T-helper 17 cell (primary cell): ENCODE measurements at regions not wholly inside any gene's neighbourhood (a gene's known extent, or its start where the extent isn't known, plus 50 kb on each side); places are given as distances from the start of the nearest gene placed in this dataset.
"Not testable (repeated sequence)": the region's sequence is repeated elsewhere in the genome, so short reads cannot be mapped to it uniquely, and the experiment has no call there.

Source experiments
- ATAC-seq: fragments of 150-1000 bp; cut with Tn5 transposase; 2 replicates; pipeline ENCODE4 v1.10.0; 2021; ENCODE audit warnings: mild to moderate bottlenecking, moderate library complexity
- DNase-seq, 3 donors: peaks; one replicate each; pipeline versions ENCODE4 v3.0.0 to v3.0.0-alpha.2; 2020 to 2021
- H3K9me3 ChIP-seq: one replicate; pipeline ENCODE4 v1.7.0; 2013; ENCODE audit warnings: low read length, mild to moderate bottlenecking; ENCODE audit not compliant: control insufficient read depth, poor library complexity, severe bottlenecking
- H3K27ac Mint-ChIP-seq: one replicate; pipeline ENCODE4 v1.8.0; 2022; ENCODE audit warnings: mild to moderate bottlenecking, moderate library complexity, mixed read lengths
- H3K27me3 Mint-ChIP-seq: one replicate; pipeline ENCODE4 v1.8.0; 2022; ENCODE audit warnings: mixed read lengths
- H3K36me3 Mint-ChIP-seq: one replicate; pipeline ENCODE4 v1.8.0; 2022; ENCODE audit warnings: low read depth, mixed read lengths
- H3K4me1 Mint-ChIP-seq: one replicate; pipeline ENCODE4 v1.8.0; 2022; ENCODE audit warnings: mild to moderate bottlenecking, mixed read lengths
- H3K4me3 Mint-ChIP-seq: one replicate; pipeline ENCODE4 v1.8.0; 2022; ENCODE audit warnings: mild to moderate bottlenecking, moderate library complexity, mixed read lengths

- peaks cover 4% of the 10 kb centered on the region for H3K9me3 ChIP-seq
- H3K4me1 Mint-ChIP-seq: no peaks in the 10 kb centered on the region
- ATAC-seq: no peak
- H3K27ac Mint-ChIP-seq: no peak overlapping the region
- H3K4me3 Mint-ChIP-seq: no peak overlapping the region
- H3K27me3 Mint-ChIP-seq: no peaks in the 10 kb centered on the region
- DNase-seq: no peak
- no peaks in the 10 kb centered on the region for H3K36me3 Mint-ChIP-seq
Observed at GRCh38 chr13:69264362-69265334, 843.0 kb upstream of the ATXN8OS start.

DNA sequence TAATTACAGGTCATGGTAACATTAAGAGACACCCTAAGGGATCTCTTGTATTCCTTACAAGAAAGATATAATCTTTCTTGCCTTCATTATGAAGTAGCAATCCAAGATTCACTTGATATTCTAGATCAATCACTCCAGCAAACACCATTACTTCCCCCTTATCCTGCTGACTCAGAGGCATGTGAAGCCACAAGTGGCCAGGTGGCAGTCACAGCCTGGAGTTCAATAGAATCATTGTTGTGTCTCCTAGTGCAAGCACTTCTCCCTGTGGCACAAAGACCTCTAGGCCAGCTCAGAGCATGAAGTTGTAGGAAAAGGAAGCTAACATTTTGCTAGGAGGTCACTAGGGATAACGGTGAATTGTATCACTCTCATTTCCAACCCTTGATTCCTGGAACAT is 864.3 kb upstream of the ATXN8OS start:
- no peaks in the 10 kb centered on the region for H3K4me1 Mint-ChIP-seq
- peaks cover 2% of the 10 kb centered on the region for H3K9me3 ChIP-seq
- DNase-seq (no peak), ATAC-seq (no peak)
- no peak overlapping the region for H3K4me3 Mint-ChIP-seq
- H3K27me3 Mint-ChIP-seq: no peaks in the 10 kb centered on the region
- no peaks in the 10 kb centered on the region for H3K36me3 Mint-ChIP-seq
- H3K27ac Mint-ChIP-seq: no peak overlapping the region

DNA sequence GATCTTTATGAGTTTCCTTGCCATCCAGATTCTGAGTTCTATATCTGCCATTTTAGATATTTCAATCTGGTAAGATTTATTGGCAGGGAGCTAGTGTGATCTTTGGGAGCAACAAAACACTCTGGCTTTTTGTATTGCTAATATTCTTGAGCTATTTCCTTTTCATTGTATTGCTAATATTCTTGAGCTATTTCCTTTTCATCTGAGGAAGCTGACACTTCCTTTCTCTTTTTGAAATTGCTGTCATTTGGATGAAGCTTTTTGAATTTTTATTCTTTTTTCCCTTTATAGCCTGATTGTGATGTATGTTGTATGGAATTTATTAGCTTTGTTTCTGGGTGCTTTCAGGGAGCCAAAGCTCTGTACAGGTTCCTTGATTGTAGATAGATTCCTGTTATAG is 873.5 kb upstream of the ATXN8OS start:
- Mint-ChIP-seq H3K4me1 (no peaks in the 10 kb centered on the region), H3K27me3 (no peaks in the 10 kb centered on the region), H3K4me3 (no peak overlapping the region), H3K36me3 (no peaks in the 10 kb centered on the region), H3K27ac (no peak overlapping the region)
- ATAC-seq (no peak), DNase-seq (no peak)
- H3K9me3 ChIP-seq: no peaks in the 10 kb centered on the region

- no peak overlapping the region for H3K27ac Mint-ChIP-seq
- H3K36me3 Mint-ChIP-seq: no peaks in the 10 kb centered on the region
- no peaks in the 10 kb centered on the region for H3K9me3 ChIP-seq
- no peak overlapping the region for H3K4me3 Mint-ChIP-seq
- no peaks in the 10 kb centered on the region for H3K27me3 Mint-ChIP-seq
- ATAC-seq (no peak), DNase-seq (no peak)
- no peaks in the 10 kb centered on the region for H3K4me1 Mint-ChIP-seq
Observed at GRCh38 chr13:69226427-69226826, 881.2 kb upstream of the ATXN8OS start.

DNA sequence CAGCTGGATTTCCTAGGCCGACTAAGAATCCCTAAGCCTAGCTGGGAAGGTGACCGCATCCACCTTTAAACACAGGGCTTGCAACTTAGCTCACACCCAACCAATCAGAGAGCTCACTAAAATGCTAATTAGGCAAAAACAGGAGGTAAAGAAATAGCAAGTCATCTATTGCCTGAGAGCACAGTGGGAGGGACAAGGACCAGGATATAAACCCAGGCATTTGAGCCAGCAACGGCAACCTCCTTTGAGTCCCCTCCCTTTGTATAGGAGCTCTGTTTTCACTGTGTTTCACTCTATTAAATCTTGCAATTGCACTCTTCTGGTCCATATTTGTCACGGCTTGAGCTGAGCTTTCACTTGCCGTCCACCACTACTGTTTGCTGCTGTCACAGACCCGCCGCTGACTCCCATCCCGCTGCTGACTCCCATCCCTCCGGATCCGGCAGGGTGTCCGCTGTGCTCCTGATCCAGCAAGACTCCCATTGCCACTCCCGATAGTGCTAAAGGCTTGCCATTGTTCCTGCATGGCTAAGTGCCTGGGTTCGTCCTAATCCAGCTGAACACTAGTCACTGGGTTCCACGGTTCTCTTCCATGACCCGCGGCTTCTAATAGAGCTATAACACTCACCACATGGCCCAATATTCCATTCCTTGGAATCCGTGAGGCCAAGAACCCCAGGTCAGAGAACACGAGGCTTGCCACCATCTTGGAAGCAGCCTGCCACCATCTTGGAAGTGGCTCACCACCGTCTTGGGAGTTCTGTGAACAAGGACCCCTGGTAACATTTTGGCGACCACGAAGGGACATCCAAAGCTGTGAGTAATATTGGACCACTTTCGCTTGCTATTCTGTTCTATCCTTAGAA is 885.8 kb upstream of the ATXN8OS start:
- H3K36me3 Mint-ChIP-seq, DNase-seq, ATAC-seq, H3K4me1 Mint-ChIP-seq, H3K27ac Mint-ChIP-seq, H3K4me3 Mint-ChIP-seq, H3K9me3 ChIP-seq, H3K27me3 Mint-ChIP-seq: not testable (repeated sequence)

DNA sequence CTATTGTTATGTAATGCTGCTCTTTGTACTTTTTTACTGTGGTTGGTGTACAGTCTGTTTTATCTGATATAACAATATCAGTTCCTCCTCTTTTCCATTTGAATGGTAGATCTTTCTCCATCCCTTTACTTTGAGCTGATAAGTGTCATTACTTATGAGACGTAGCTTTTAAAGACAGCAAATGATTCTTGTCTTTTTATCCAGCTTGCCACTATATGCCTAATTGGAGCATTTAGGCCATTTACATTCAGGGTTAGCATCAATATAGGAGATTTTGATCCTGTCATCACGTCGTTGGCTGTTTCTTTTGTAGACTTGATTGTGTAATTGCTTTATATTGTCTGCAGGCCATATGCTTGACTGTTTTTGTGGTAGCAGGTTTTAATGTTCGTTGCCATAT is 894.2 kb upstream of the ATXN8OS start:
- DNase-seq (no peak), ATAC-seq (no peak)
- Mint-ChIP-seq H3K4me3 (no peak overlapping the region), H3K27me3 (no peaks in the 10 kb centered on the region), H3K36me3 (no peaks in the 10 kb centered on the region), H3K4me1 (no peaks in the 10 kb centered on the region), H3K27ac (no peak overlapping the region)
- no peaks in the 10 kb centered on the region for H3K9me3 ChIP-seq

DNA sequence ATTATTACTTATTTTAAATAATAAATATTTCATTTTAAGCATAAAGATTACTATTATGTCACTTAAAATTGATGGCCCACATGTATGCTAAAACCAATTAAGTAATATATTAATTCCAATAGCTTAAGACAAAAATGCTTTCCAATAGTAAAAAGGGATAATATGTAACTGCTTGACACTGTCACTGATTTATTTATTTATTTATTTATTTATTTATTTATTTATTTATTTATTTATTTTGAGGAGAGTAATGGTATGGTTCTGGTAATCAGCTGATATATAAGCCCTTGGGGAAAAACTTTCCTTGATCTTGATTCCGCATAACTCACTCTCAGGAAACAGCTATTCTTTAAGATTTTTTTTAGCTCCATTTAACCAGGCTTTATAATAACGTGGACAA is 903.0 kb upstream of the ATXN8OS start:
- Mint-ChIP-seq H3K4me3 (no peak overlapping the region), H3K27me3 (no peaks in the 10 kb centered on the region), H3K4me1 (no peaks in the 10 kb centered on the region), H3K27ac (no peak overlapping the region), H3K36me3 (no peaks in the 10 kb centered on the region)
- ATAC-seq (no peak), DNase-seq (no peak)
- no peaks in the 10 kb centered on the region for H3K9me3 ChIP-seq

DNA sequence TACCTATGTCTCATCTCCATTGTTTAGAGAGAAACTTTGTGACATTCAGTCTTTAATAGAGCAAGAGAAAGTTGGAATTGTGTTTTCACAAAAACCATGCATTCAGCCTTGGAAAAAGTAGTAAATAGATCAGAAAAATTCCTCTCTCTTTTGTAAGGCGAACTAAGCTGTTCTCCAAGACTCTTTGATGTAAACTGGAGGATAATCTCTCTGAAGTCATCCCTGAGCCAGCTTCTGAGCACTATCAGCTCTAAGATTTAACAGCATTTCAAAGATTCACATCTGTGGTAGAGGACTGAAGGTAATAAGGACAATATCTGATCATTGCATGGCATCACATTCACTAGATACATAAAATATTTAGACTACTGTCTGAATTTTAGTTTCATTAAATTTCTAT is 904.6 kb upstream of the ATXN8OS start:
- H3K4me3 Mint-ChIP-seq: no peak overlapping the region
- H3K27me3 Mint-ChIP-seq: no peaks in the 10 kb centered on the region
- no peaks in the 10 kb centered on the region for H3K9me3 ChIP-seq
- no peak for ATAC-seq
- no peaks in the 10 kb centered on the region for H3K36me3 Mint-ChIP-seq
- DNase-seq: no peak
- H3K4me1 Mint-ChIP-seq: no peaks in the 10 kb centered on the region
- H3K27ac Mint-ChIP-seq: no peak overlapping the region

- H3K27me3 Mint-ChIP-seq: no peaks in the 10 kb centered on the region
Observed at GRCh38 chr13:69199664-69200063, 908.0 kb upstream of the ATXN8OS start.

GRCh38 chr13:69198706-69199105 is 908.9 kb upstream of the ATXN8OS start:
- Mint-ChIP-seq H3K4me1 (no peaks in the 10 kb centered on the region), H3K27ac (no peak overlapping the region), H3K27me3 (no peaks in the 10 kb centered on the region), H3K36me3 (no peaks in the 10 kb centered on the region), H3K4me3 (no peak overlapping the region)
- no peak for DNase-seq
- no peak for ATAC-seq
- H3K9me3 ChIP-seq: no peaks in the 10 kb centered on the region

More at GRCh38 chr13:69199664-69200063, 908.0 kb upstream of the ATXN8OS start:
- no peaks in the 10 kb centered on the region for H3K4me1 Mint-ChIP-seq
- DNase-seq (no peak), ATAC-seq (no peak)
- no peaks in the 10 kb centered on the region for H3K9me3 ChIP-seq
- H3K27ac Mint-ChIP-seq: no peak overlapping the region
- H3K36me3 Mint-ChIP-seq: no peaks in the 10 kb centered on the region
- no peak overlapping the region for H3K4me3 Mint-ChIP-seq

GRCh38 chr13:69194130-69194529 is 913.5 kb upstream of the ATXN8OS start:
- no peaks in the 10 kb centered on the region for H3K9me3 ChIP-seq
- no peaks in the 10 kb centered on the region for H3K4me1 Mint-ChIP-seq
- H3K36me3 Mint-ChIP-seq: no peaks in the 10 kb centered on the region
- ATAC-seq (no peak), DNase-seq (no peak)
- H3K4me3 Mint-ChIP-seq: no peak overlapping the region
- no peaks in the 10 kb centered on the region for H3K27me3 Mint-ChIP-seq
- H3K27ac Mint-ChIP-seq: no peak overlapping the region

DNA sequence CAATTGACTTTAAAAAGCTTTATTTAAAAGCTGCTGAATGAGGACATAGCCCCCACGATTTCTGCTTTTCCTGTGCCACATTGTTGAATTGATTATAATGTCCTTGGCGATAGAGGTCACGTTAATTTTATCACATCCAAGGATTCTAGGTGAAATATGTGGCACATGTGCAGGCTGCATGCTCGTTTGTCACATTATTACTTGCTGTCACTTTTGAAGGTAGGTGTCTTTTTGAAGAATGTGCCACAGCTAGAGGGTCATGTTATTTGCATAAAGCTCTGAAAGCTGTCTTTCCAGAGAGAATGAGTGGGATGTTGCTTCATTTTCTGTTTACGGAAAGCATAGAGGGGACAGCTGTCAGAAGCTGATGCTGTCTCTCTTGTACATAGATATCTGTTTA is 927.6 kb upstream of the ATXN8OS start:
- DNase-seq (no peak), ATAC-seq (no peak)
- no peaks in the 10 kb centered on the region for H3K4me1 Mint-ChIP-seq
- H3K27me3 Mint-ChIP-seq: no peaks in the 10 kb centered on the region
- H3K27ac Mint-ChIP-seq: no peak overlapping the region
- no peaks in the 10 kb centered on the region for H3K36me3 Mint-ChIP-seq
- H3K4me3 Mint-ChIP-seq: no peak overlapping the region
- H3K9me3 ChIP-seq: no peaks in the 10 kb centered on the region

DNA sequence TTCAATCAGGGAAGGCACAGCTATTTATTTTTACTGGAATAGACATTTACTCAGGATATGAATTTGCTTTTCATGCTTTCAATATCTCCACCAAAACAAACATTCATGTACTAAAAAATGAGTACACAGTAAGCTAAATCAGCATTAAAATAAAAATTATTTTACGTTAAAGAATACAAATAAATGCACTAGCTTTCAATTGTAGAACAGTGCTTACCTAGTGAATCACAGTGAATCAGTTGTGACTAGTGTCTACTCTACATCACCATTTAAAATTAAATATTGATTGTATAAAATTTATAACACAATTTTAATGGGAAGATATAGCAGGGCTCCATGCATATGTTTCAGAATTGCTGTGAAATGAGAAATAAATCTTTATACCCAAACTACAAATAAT is 929.6 kb upstream of the ATXN8OS start:
- H3K4me1 Mint-ChIP-seq: no peaks in the 10 kb centered on the region
- ATAC-seq: no peak
- no peak for DNase-seq

More for the DNA sequence above, 929.6 kb upstream of the ATXN8OS start:
- H3K9me3 ChIP-seq: no peaks in the 10 kb centered on the region
- Mint-ChIP-seq H3K36me3 (no peaks in the 10 kb centered on the region), H3K4me3 (no peak overlapping the region), H3K27me3 (no peaks in the 10 kb centered on the region), H3K27ac (no peak overlapping the region)
